H1 (cell line): ENCODE measurements at regions not wholly inside any gene's neighbourhood (a gene's known extent, or its start where the extent isn't known, plus 50 kb on each side); places are given as distances from the start of the nearest gene placed in this dataset.

Experiments used
- EZH2 ChIP-seq: fragments of 200-600 bp; sonication (generic); IDR thresholded peaks from 2 replicates; pipeline ENCODE4 v1.7.1; 2012; ENCODE audit warnings: low read depth, mild to moderate bottlenecking, moderate library complexity, low read length, inconsistent platforms; ENCODE audit not compliant: severe bottlenecking
- HDAC6 ChIP-seq: IDR thresholded peaks from one replicate; pipeline ENCODE4 v1.7.1; 2012; ENCODE audit warnings: low read depth, mild to moderate bottlenecking, inconsistent platforms, low read length, moderate library complexity
- NANOG ChIP-seq: IDR thresholded peaks from 2 replicates; pipeline ENCODE4 v1.6.1; 2011; ENCODE audit warnings: low read length, low read depth, mild to moderate bottlenecking, inconsistent platforms; ENCODE audit not compliant: insufficient read depth, poor library complexity, severe bottlenecking
- POLR2AphosphoS5 ChIP-seq: IDR thresholded peaks from 2 replicates; pipeline ENCODE4 v1.6.1; 2011; ENCODE audit warnings: low read depth, low read length
- RFX5 ChIP-seq: IDR thresholded peaks from 2 replicates; pipeline ENCODE4 v1.6.1; 2011; ENCODE audit warnings: low read depth, low read length, improper control_type of control experiment, borderline replicate concordance
- TF ChIP-seq, protein P1 (sequence below), 3 experiments: IDR thresholded peaks; 1 replicate in 2 of 3; 2 replicates in 1 of 3; pipeline versions ENCODE4 v1.5.1 to v1.6.1; 2011; ENCODE audit warnings: low read length in 3 of 3, mild to moderate bottlenecking in 3 of 3, inconsistent platforms in 2 of 3, low read depth in 1 of 3, moderate library complexity in 1 of 3; ENCODE audit not compliant: insufficient read depth in 1 of 3; ENCODE audit errors: control extremely low read depth in 1 of 3
- TF ChIP-seq, protein P2 (sequence below): IDR thresholded peaks from 2 replicates; pipeline ENCODE4 v1.6.1; 2011; ENCODE audit warnings: low read depth, mild to moderate bottlenecking, low read length; ENCODE audit not compliant: insufficient read depth

DNA sequence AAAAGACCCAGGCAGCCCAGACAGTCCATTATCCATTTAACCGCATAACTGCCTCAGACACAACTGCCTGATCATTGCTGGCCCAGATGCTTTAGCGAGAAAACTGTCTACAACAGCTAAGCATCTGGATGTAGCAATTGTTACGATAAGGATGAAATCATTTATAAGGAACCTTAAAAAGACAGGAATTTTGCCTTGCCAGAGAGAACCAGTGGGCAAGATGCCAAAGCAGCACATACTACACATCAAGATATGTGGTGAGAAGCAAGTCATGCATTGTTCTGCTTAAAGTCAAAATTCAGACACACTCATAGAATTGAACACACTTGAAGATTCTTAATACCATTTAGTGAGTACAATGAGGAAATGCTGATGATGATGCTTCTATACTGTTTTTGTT is 1525.3 kb downstream of the CDH8 start:
- TF ChIP-seq EZH2 (no peak), POLR2AphosphoS5 (no peak), HDAC6 (no peak), NANOG (no peak), RFX5 (no peak)
- TF ChIP-seq, protein P1, sequence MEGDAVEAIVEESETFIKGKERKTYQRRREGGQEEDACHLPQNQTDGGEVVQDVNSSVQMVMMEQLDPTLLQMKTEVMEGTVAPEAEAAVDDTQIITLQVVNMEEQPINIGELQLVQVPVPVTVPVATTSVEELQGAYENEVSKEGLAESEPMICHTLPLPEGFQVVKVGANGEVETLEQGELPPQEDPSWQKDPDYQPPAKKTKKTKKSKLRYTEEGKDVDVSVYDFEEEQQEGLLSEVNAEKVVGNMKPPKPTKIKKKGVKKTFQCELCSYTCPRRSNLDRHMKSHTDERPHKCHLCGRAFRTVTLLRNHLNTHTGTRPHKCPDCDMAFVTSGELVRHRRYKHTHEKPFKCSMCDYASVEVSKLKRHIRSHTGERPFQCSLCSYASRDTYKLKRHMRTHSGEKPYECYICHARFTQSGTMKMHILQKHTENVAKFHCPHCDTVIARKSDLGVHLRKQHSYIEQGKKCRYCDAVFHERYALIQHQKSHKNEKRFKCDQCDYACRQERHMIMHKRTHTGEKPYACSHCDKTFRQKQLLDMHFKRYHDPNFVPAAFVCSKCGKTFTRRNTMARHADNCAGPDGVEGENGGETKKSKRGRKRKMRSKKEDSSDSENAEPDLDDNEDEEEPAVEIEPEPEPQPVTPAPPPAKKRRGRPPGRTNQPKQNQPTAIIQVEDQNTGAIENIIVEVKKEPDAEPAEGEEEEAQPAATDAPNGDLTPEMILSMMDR (IDR thresholded peaks at IDR 0.05; ENCODE audit: control extremely low read depth in 1 of 3, insufficient read depth in 1 of 3, low read depth in 1 of 3, low read length in 3 of 3), result no peak
- TF ChIP-seq, protein P2, sequence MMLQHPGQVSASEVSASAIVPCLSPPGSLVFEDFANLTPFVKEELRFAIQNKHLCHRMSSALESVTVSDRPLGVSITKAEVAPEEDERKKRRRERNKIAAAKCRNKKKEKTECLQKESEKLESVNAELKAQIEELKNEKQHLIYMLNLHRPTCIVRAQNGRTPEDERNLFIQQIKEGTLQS, result no peak
